ENCODE measurements at regions not wholly inside any gene's neighbourhood (a gene's known extent, or its start where the extent isn't known, plus 50 kb on each side); places are given as distances from the start of the nearest gene placed in this dataset.

DNA sequence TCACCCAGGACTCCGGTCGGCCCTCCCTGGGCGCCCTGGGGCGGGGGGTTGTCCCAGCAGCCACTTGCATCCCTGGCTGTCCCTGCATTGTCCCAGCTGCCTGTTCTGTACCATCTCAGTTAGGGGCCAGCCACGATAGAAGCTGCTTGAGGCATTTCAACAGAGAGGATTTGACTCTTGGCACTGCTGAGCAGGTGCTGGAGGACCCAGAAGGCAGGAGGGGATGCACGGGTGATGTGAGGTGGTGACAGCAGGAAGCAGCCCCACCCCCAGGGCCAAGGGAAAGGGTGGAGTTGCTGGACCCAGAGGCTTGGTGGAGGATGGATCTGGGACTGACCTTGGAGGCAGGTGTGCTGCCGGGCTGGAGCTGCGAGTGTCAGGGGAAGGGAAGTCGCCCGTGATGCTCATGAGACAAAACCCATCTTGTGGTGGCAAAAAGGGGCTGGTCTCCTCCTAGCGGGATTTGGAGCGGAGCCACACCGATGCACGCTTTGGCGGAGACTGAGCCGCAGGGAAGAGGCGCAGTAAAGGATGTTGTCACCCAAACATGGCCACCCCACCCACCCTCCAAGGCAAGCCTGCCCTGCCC lies 188.0 kb upstream of the GSE1 start:
- TF ChIP-seq, protein P1, sequence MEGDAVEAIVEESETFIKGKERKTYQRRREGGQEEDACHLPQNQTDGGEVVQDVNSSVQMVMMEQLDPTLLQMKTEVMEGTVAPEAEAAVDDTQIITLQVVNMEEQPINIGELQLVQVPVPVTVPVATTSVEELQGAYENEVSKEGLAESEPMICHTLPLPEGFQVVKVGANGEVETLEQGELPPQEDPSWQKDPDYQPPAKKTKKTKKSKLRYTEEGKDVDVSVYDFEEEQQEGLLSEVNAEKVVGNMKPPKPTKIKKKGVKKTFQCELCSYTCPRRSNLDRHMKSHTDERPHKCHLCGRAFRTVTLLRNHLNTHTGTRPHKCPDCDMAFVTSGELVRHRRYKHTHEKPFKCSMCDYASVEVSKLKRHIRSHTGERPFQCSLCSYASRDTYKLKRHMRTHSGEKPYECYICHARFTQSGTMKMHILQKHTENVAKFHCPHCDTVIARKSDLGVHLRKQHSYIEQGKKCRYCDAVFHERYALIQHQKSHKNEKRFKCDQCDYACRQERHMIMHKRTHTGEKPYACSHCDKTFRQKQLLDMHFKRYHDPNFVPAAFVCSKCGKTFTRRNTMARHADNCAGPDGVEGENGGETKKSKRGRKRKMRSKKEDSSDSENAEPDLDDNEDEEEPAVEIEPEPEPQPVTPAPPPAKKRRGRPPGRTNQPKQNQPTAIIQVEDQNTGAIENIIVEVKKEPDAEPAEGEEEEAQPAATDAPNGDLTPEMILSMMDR (IDR thresholded peaks at IDR 0.05 in 4 of 5, conservative IDR thresholded peaks at IDR 0.05 in 1 of 5): no peak
- no peak for TF ChIP-seq POLR2A (IDR thresholded peaks at IDR 0.05)
